IPS-20b (cell line): ENCODE measurements at regions not wholly inside any gene's neighbourhood (a gene's known extent, or its start where the extent isn't known, plus 50 kb on each side); places are given as distances from the start of the nearest gene placed in this dataset.

Experiments used
- H3K27ac ChIP-seq: one replicate; pipeline ENCODE4 v1.5.1; 2013; ENCODE audit warnings: low read length
- H3K27me3 ChIP-seq: 2 replicates; pipeline ENCODE4 v1.6.1; 2013; ENCODE audit warnings: mild to moderate bottlenecking, low read length, inconsistent platforms; ENCODE audit not compliant: insufficient read depth
- H3K36me3 ChIP-seq: 2 replicates; pipeline ENCODE4 v1.6.1; 2013; ENCODE audit warnings: low read depth, mild to moderate bottlenecking, inconsistent platforms, low read length, moderate library complexity; ENCODE audit not compliant: insufficient read depth
- H3K4me1 ChIP-seq: 2 replicates; pipeline ENCODE4 v1.6.1; 2013; ENCODE audit warnings: mild to moderate bottlenecking, control low read depth, inconsistent platforms, low read length, moderate library complexity; ENCODE audit not compliant: insufficient read depth
- H3K4me3 ChIP-seq: 2 replicates; pipeline ENCODE4 v1.5.1; 2013; ENCODE audit warnings: mild to moderate bottlenecking, low read length, inconsistent platforms
- H3K9ac ChIP-seq: 2 replicates; pipeline ENCODE4 v1.6.1; 2013; ENCODE audit warnings: low read depth, mild to moderate bottlenecking, inconsistent platforms, low read length, moderate library complexity
- H3K9me3 ChIP-seq: 2 replicates; pipeline ENCODE4 v1.6.1; 2013; ENCODE audit warnings: mild to moderate bottlenecking, low read depth, low read length, inconsistent platforms; ENCODE audit not compliant: insufficient read depth

- Histone ChIP-seq H3K9ac (no peak overlapping the region), H3K27ac (no peak overlapping the region), H3K4me1 (peaks cover under 1% of the 10 kb centered on the region; the same call in 1 of the 2 replicates), H3K4me3 (no peak overlapping the region), H3K27me3 (no peaks in the 10 kb centered on the region), H3K36me3 (no peaks in the 10 kb centered on the region), H3K9me3 (no peaks in the 10 kb centered on the region)
Measured at GRCh38 chr2:47315475-47315874, 53.6 kb upstream of the EPCAM start.

GRCh38 chr2:47313728-47314127, 55.4 kb upstream of the EPCAM start:
- Histone ChIP-seq H3K27ac (no peak overlapping the region), H3K36me3 (no peaks in the 10 kb centered on the region), H3K4me1 (peaks cover 12% of the 10 kb centered on the region), H3K9me3 (no peaks in the 10 kb centered on the region), H3K9ac (no peak overlapping the region), H3K27me3 (no peaks in the 10 kb centered on the region), H3K4me3 (no peak overlapping the region)

GRCh38 chr2:47313141-47313691, 55.9 kb upstream of the EPCAM start:
- H3K27me3 ChIP-seq = no peaks in the 10 kb centered on the region
- no peak overlapping the region for H3K9ac ChIP-seq
- H3K4me3 ChIP-seq = no peak overlapping the region
- no peaks in the 10 kb centered on the region for H3K36me3 ChIP-seq
- no peaks in the 10 kb centered on the region for H3K9me3 ChIP-seq
- H3K4me1 ChIP-seq = peaks cover 12% of the 10 kb centered on the region
- H3K27ac ChIP-seq = no peak overlapping the region

- Histone ChIP-seq H3K27ac (no peak overlapping the region), H3K9me3 (no peaks in the 10 kb centered on the region), H3K27me3 (no peaks in the 10 kb centered on the region), H3K4me3 (no peak overlapping the region), H3K4me1 (peaks cover 12% of the 10 kb centered on the region), H3K36me3 (no peaks in the 10 kb centered on the region), H3K9ac (no peak overlapping the region)
Measured at GRCh38 chr2:47312491-47312850, 56.6 kb upstream of the EPCAM start.

GRCh38 chr2:47311764-47312490, 57.2 kb upstream of the EPCAM start:
- no peaks in the 10 kb centered on the region for H3K36me3 ChIP-seq
- H3K4me3 ChIP-seq = no peak overlapping the region
- H3K4me1 ChIP-seq = peaks cover 12% of the 10 kb centered on the region
- H3K9ac ChIP-seq = no peak overlapping the region
- no peaks in the 10 kb centered on the region for H3K9me3 ChIP-seq
- no peaks in the 10 kb centered on the region for H3K27me3 ChIP-seq
- H3K27ac ChIP-seq = no peak overlapping the region

- Histone ChIP-seq H3K27me3 (no peaks in the 10 kb centered on the region), H3K9me3 (no peaks in the 10 kb centered on the region), H3K27ac (no peak overlapping the region), H3K4me3 (no peak overlapping the region), H3K4me1 (peaks cover 12% of the 10 kb centered on the region), H3K9ac (no peak overlapping the region), H3K36me3 (no peaks in the 10 kb centered on the region)
Measured at GRCh38 chr2:47310801-47311560, 58.1 kb upstream of the EPCAM start.

- peaks cover 12% of the 10 kb centered on the region for H3K4me1 ChIP-seq
- no peak overlapping the region for H3K4me3 ChIP-seq
- H3K27ac ChIP-seq = no peak overlapping the region
- H3K9me3 ChIP-seq = no peaks in the 10 kb centered on the region
- H3K27me3 ChIP-seq = no peaks in the 10 kb centered on the region
- no peaks in the 10 kb centered on the region for H3K36me3 ChIP-seq
- H3K9ac ChIP-seq = no peak overlapping the region
Measured at GRCh38 chr2:47309952-47310800, 58.9 kb upstream of the EPCAM start.

- no peak overlapping the region for H3K9ac ChIP-seq
- H3K27me3 ChIP-seq = no peaks in the 10 kb centered on the region
- no peak overlapping the region for H3K27ac ChIP-seq
- H3K4me3 ChIP-seq = no peak overlapping the region
- peaks cover 12% of the 10 kb centered on the region for H3K4me1 ChIP-seq
- no peaks in the 10 kb centered on the region for H3K36me3 ChIP-seq
- no peaks in the 10 kb centered on the region for H3K9me3 ChIP-seq
Measured at GRCh38 chr2:47309472-47309951, 59.6 kb upstream of the EPCAM start.

GRCh38 chr2:47307066-47307465, 62.0 kb upstream of the EPCAM start:
- no peak overlapping the region for H3K4me3 ChIP-seq
- no peaks in the 10 kb centered on the region for H3K36me3 ChIP-seq
- H3K27me3 ChIP-seq = no peaks in the 10 kb centered on the region
- H3K27ac ChIP-seq = no peak overlapping the region
- H3K4me1 ChIP-seq = peaks cover 12% of the 10 kb centered on the region
- no peak overlapping the region for H3K9ac ChIP-seq
- H3K9me3 ChIP-seq = no peaks in the 10 kb centered on the region

GRCh38 chr2:47304654-47305053, 64.5 kb upstream of the EPCAM start:
- no peak overlapping the region for H3K27ac ChIP-seq
- H3K36me3 ChIP-seq = no peaks in the 10 kb centered on the region
- no peak overlapping the region; the same call in 1 of the 2 replicates for H3K9ac ChIP-seq
- H3K27me3 ChIP-seq = no peaks in the 10 kb centered on the region
- peaks cover 3% of the 10 kb centered on the region for H3K4me1 ChIP-seq
- no peak overlapping the region for H3K4me3 ChIP-seq
- H3K9me3 ChIP-seq = no peaks in the 10 kb centered on the region

- no peak overlapping the region for H3K4me3 ChIP-seq
- H3K9ac ChIP-seq = no peak overlapping the region
- no peaks in the 10 kb centered on the region for H3K27me3 ChIP-seq
- H3K4me1 ChIP-seq = no peaks in the 10 kb centered on the region; the same call in 1 of the 2 replicates
- no peaks in the 10 kb centered on the region for H3K9me3 ChIP-seq
- no peaks in the 10 kb centered on the region for H3K36me3 ChIP-seq
- no peak overlapping the region for H3K27ac ChIP-seq
Measured at GRCh38 chr2:47303341-47304148, 65.6 kb upstream of the EPCAM start.
